ENCODE measurements at regions not wholly inside any gene's neighbourhood (a gene's known extent, or its start where the extent isn't known, plus 50 kb on each side); places are given as distances from the start of the nearest gene placed in this dataset.
A peak's percentile ranks its signal among the peaks of the same experiment; 100 is the strongest.

DNA sequence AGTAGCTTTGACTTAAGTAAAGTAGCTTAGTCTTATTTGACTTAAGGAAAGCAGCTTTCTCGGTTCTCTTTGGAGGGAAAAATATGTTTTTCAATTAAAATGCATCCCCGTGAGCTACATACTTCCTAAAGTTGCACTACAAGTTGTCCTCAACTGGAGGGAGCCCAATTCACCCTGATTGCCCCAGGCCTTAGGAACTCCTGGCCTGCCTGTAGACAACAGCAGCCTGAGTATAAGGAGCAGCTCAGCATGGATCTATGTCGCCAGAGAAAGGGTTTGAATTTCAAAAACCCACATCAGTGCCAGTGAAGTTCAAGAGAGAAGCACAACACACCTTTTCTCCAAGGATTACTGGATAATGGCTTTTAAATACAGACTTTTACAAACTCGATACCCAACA, 772.0 kb downstream of the TNS3 start:
- Histone ChIP-seq H3K9me2 (ENCODE audit: insufficient read depth) (peaks cover 5% of the 10 kb centered on the region; the same call in 1 of the 2 replicates), H3F3A (replicated peaks; ENCODE audit: low read depth) (no peaks in the 10 kb centered on the region), H3K36me3 (ENCODE audit: insufficient read depth) (no peaks in the 10 kb centered on the region), H2AFZ (no peak overlapping the region), H3K4me2 (no peak overlapping the region), H3K79me2 (replicated peaks; ENCODE audit: insufficient read depth) (no peaks in the 10 kb centered on the region), H3K4me3 (no peak overlapping the region), H3K27me3 (ENCODE audit: insufficient read depth) (no peaks in the 10 kb centered on the region), H4K20me1 (replicated peaks; ENCODE audit: insufficient read depth) (no peaks in the 10 kb centered on the region), H3K27ac (ENCODE audit: low read depth) (no peak overlapping the region), H3K4me1 (ENCODE audit: insufficient read depth) (no peaks in the 10 kb centered on the region)
- H3K36me3 Mint-ChIP-seq (ENCODE audit: low read depth): no peaks in the 10 kb centered on the region
- DNase-seq (ENCODE audit: low spot score): no peak
- H3K4me3 Mint-ChIP-seq: no peak overlapping the region
- H3K27me3 Mint-ChIP-seq (ENCODE audit: insufficient read depth, low read depth, poor library complexity): peaks cover 6% of the 10 kb centered on the region
- no peaks in the 10 kb centered on the region; the same call in 2 of the 3 replicates for H3K9me3 Mint-ChIP-seq
- peaks cover 12% of the 10 kb centered on the region; the same call in 2 of the 3 replicates for H3K4me1 Mint-ChIP-seq
- TF ChIP-seq, protein P1, sequence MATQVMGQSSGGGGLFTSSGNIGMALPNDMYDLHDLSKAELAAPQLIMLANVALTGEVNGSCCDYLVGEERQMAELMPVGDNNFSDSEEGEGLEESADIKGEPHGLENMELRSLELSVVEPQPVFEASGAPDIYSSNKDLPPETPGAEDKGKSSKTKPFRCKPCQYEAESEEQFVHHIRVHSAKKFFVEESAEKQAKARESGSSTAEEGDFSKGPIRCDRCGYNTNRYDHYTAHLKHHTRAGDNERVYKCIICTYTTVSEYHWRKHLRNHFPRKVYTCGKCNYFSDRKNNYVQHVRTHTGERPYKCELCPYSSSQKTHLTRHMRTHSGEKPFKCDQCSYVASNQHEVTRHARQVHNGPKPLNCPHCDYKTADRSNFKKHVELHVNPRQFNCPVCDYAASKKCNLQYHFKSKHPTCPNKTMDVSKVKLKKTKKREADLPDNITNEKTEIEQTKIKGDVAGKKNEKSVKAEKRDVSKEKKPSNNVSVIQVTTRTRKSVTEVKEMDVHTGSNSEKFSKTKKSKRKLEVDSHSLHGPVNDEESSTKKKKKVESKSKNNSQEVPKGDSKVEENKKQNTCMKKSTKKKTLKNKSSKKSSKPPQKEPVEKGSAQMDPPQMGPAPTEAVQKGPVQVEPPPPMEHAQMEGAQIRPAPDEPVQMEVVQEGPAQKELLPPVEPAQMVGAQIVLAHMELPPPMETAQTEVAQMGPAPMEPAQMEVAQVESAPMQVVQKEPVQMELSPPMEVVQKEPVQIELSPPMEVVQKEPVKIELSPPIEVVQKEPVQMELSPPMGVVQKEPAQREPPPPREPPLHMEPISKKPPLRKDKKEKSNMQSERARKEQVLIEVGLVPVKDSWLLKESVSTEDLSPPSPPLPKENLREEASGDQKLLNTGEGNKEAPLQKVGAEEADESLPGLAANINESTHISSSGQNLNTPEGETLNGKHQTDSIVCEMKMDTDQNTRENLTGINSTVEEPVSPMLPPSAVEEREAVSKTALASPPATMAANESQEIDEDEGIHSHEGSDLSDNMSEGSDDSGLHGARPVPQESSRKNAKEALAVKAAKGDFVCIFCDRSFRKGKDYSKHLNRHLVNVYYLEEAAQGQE (IDR thresholded peaks at IDR 0.05; ENCODE audit: unreplicated experiment): no peak
- ATAC-seq: peak; percentile 37; the same call in 1 of the 3 replicates
- no peak overlapping the region for H3K27ac Mint-ChIP-seq

- no peak overlapping the region for H3K27ac ChIP-seq (ENCODE audit: low read depth)
- H3K36me3 Mint-ChIP-seq (ENCODE audit: low read depth): no peaks in the 10 kb centered on the region
- no peaks in the 10 kb centered on the region for H3F3A ChIP-seq (replicated peaks; ENCODE audit: low read depth)
- H3K4me1 ChIP-seq (ENCODE audit: insufficient read depth): no peaks in the 10 kb centered on the region
- H3K27me3 ChIP-seq (ENCODE audit: insufficient read depth): no peaks in the 10 kb centered on the region
- DNase-seq (ENCODE audit: low spot score): no peak
- H3K79me2 ChIP-seq (replicated peaks; ENCODE audit: insufficient read depth): no peaks in the 10 kb centered on the region
- H3K9me2 ChIP-seq (ENCODE audit: insufficient read depth): peaks cover 7% of the 10 kb centered on the region; the same call in 1 of the 2 replicates
- H3K9me3 Mint-ChIP-seq: no peaks in the 10 kb centered on the region; the same call in 2 of the 3 replicates
- H3K36me3 ChIP-seq (ENCODE audit: insufficient read depth): no peaks in the 10 kb centered on the region
- peaks cover 10% of the 10 kb centered on the region; the same call in 2 of the 3 replicates for H3K4me1 Mint-ChIP-seq
- no peak overlapping the region for H3K4me3 Mint-ChIP-seq
- H3K4me2 ChIP-seq: no peak overlapping the region
- no peaks in the 10 kb centered on the region for H4K20me1 ChIP-seq (replicated peaks; ENCODE audit: insufficient read depth)
- no peak for ATAC-seq
- no peak overlapping the region for H2AFZ ChIP-seq
- H3K27ac Mint-ChIP-seq: no peak overlapping the region
- no peak overlapping the region for H3K4me3 ChIP-seq
- peaks cover 4% of the 10 kb centered on the region for H3K27me3 Mint-ChIP-seq (ENCODE audit: insufficient read depth, low read depth, poor library complexity)
- TF ChIP-seq CREB1 (CRISPR knock-in tag; IDR thresholded peaks at IDR 0.05; ENCODE audit: low read depth): no peak
- TF ChIP-seq, protein P2, sequence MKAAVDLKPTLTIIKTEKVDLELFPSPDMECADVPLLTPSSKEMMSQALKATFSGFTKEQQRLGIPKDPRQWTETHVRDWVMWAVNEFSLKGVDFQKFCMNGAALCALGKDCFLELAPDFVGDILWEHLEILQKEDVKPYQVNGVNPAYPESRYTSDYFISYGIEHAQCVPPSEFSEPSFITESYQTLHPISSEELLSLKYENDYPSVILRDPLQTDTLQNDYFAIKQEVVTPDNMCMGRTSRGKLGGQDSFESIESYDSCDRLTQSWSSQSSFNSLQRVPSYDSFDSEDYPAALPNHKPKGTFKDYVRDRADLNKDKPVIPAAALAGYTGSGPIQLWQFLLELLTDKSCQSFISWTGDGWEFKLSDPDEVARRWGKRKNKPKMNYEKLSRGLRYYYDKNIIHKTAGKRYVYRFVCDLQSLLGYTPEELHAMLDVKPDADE (IDR thresholded peaks at IDR 0.05): no peak
- no peak for TF ChIP-seq EZH2 (IDR thresholded peaks at IDR 0.05; ENCODE audit: low read depth, unreplicated experiment)
- no peak for TF ChIP-seq ZNF114 (CRISPR knock-in tag; IDR thresholded peaks at IDR 0.05)
- TF ChIP-seq NANOG (IDR thresholded peaks at IDR 0.05; ENCODE audit: borderline replicate concordance): no peak
- TF ChIP-seq, protein P3, sequence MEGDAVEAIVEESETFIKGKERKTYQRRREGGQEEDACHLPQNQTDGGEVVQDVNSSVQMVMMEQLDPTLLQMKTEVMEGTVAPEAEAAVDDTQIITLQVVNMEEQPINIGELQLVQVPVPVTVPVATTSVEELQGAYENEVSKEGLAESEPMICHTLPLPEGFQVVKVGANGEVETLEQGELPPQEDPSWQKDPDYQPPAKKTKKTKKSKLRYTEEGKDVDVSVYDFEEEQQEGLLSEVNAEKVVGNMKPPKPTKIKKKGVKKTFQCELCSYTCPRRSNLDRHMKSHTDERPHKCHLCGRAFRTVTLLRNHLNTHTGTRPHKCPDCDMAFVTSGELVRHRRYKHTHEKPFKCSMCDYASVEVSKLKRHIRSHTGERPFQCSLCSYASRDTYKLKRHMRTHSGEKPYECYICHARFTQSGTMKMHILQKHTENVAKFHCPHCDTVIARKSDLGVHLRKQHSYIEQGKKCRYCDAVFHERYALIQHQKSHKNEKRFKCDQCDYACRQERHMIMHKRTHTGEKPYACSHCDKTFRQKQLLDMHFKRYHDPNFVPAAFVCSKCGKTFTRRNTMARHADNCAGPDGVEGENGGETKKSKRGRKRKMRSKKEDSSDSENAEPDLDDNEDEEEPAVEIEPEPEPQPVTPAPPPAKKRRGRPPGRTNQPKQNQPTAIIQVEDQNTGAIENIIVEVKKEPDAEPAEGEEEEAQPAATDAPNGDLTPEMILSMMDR (conservative IDR thresholded peaks at IDR 0.05; ENCODE audit: low read depth in 2 of 2): no peak
- no peak for TF ChIP-seq ZNF331 (CRISPR knock-in tag; IDR thresholded peaks at IDR 0.05; ENCODE audit: low read depth)
- TF ChIP-seq, protein P1 (IDR thresholded peaks at IDR 0.05; ENCODE audit: unreplicated experiment): no peak
- TF ChIP-seq STAT1 (IDR thresholded peaks at IDR 0.05; ENCODE audit: unreplicated experiment): no peak
- TF ChIP-seq POLR2AphosphoS5 (IDR thresholded peaks at IDR 0.05; ENCODE audit: low read depth): no peak
- no peak for TF ChIP-seq JUNB (IDR thresholded peaks at IDR 0.05; ENCODE audit: unreplicated experiment)
Observed at GRCh38 chr7:46806856-46807255, 775.1 kb downstream of the TNS3 start.
